Choroid plexus epithelial cell (primary cell): ENCODE measurements at regions not wholly inside any gene's neighbourhood (a gene's known extent, or its start where the extent isn't known, plus 50 kb on each side); places are given as distances from the start of the nearest gene placed in this dataset.

Source experiments
- DNase-seq: peaks from one replicate; pipeline ENCODE4 v3.0.0-alpha.2; 2010; ENCODE audit warnings: low read depth
- H3K4me3 ChIP-seq: 2 replicates; pipeline ENCODE4 v1.5.1; 2011; ENCODE audit warnings: low read depth, mild to moderate bottlenecking, control low read depth, low read length, moderate library complexity
- CTCF ChIP-seq: conservative IDR thresholded peaks from 2 replicates; pipeline ENCODE4 v1.5.1; 2011; ENCODE audit warnings: low read depth, mild to moderate bottlenecking, control low read depth, inconsistent platforms, low read length, moderate library complexity

GRCh38 chr3:39587113-39587512, 119.6 kb downstream of the MOBP start:
- TF ChIP-seq CTCF = no peak
- no peak overlapping the region for H3K4me3 ChIP-seq
- DNase-seq = no peak

GRCh38 chr3:39590806-39591205, 123.3 kb downstream of the MOBP start:
- no peak overlapping the region for H3K4me3 ChIP-seq
- TF ChIP-seq CTCF = no peak
- no peak for DNase-seq

- no peak for TF ChIP-seq CTCF
- peak; percentile 1 for DNase-seq
These were observed 125.0 kb downstream of the MOBP start for GRCh38 chr3:39592311-39593050.

GRCh38 chr3:39593341-39593740, 125.9 kb downstream of the MOBP start:
- H3K4me3 ChIP-seq = no peak overlapping the region
- no peak for DNase-seq
- no peak for TF ChIP-seq CTCF

More at GRCh38 chr3:39592311-39593050, 125.0 kb downstream of the MOBP start:
- no peak overlapping the region for H3K4me3 ChIP-seq

DNA sequence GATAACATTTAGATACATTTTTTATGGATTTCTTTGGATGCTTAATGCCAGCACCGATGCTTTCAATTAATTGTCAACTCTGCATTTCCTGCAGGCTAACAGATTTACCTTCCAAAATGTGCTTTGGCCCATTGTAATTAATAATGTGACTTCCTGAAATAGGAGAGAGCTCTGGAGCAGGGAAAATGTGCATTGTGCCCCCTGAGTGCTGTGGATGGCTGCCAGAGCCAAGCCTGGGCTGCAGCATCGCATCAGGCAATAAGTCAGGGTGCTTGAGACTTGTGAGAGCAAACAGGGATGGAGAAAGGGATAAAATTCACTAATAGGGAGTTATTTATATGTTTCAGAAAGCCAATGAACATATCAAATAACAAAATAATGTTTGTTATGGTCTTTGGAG, 133.8 kb downstream of the MOBP start:
- no peak overlapping the region for H3K4me3 ChIP-seq
- no peak for DNase-seq
- no peak for TF ChIP-seq CTCF

DNA sequence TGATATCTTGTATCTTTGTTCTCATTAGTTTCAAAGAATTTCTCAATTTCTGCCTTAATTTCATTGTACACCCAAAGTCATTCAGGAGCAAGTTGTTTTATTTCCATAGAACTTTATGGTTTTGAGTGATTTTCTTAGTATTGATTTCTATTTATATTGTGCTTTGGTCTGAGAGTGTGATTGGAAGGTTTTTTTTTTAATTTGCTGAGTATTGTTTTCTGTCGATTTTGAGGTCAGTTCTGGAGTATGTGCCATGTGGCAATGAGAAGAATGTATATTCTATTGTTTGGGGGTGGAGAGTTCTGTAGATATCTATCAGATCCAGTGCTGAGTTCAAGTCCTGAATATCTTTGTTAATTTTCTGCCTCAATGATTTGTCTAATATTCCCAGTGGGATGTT, 138.4 kb downstream of the MOBP start:
- H3K4me3 ChIP-seq = no peak overlapping the region
- no peak for TF ChIP-seq CTCF
- DNase-seq = no peak

- H3K4me3 ChIP-seq = no peak overlapping the region
- no peak for DNase-seq
- TF ChIP-seq CTCF = no peak
These were observed 158.7 kb downstream of the MOBP start for GRCh38 chr3:39626198-39626597.
